GM12878 (cell line): ENCODE measurements at regions not wholly inside any gene's neighbourhood (a gene's known extent, or its start where the extent isn't known, plus 50 kb on each side); places are given as distances from the start of the nearest gene placed in this dataset.

Source experiments
- ATAC-seq: fragments of 200-7000 bp; cut with Tn5 transposase; 3 replicates; pipeline ENCODE4 v1.9.1; 2020; ENCODE audit warnings: mild to moderate bottlenecking, moderate library complexity
- BruUV-seq: library from RNA; stranded (reverse); fragments of 400-500 nt; replicated peaks from 2 replicates; lab custom pipeline; 2021; lab: Mats Ljungman, UMichigan
- CTCF ChIA-PET: fragments of 300-600 bp; sonication (Branson Sonifier 250); formaldehyde crosslinking; extraction: SDS; loops from one replicate; lab custom pipeline; 2021; ENCODE audit warnings: inconsistent platforms; lab: Yijun Ruan, JAX
- POLR2A ChIA-PET: fragments of 350-600 bp; formaldehyde crosslinking; extraction: SDS; loops from one replicate; lab custom pipeline; 2021; ENCODE audit warnings: inconsistent platforms; lab: Charles Lee
- RAD21 ChIA-PET: fragments of 300-600 bp; sonication (Branson Sonifier 250); formaldehyde crosslinking; loops from one replicate; lab custom pipeline; 2023; ENCODE audit warnings: antibody characterized with exemption; ENCODE audit not compliant: unreplicated experiment; lab: Charles Lee
- SMC1A ChIA-PET: fragments of 300-600 bp; sonication (Branson Sonifier 250); formaldehyde crosslinking; loops from one replicate; lab custom pipeline; 2023; ENCODE audit not compliant: unreplicated experiment, uncharacterized antibody; lab: Charles Lee
- DNase-seq: peaks from one replicate; pipeline ENCODE4 v3.0.0-alpha.2; 2011; ENCODE audit warnings: low read depth, low spot score
- FAIRE-seq: peaks from 3 replicates; lab custom pipeline; 2011; peaks lifted over from hg19 to GRCh38; lab: Jason Lieb, UNC
- H2AFZ ChIP-seq: 2 replicates; pipeline ENCODE4 v1.6.0; 2011; ENCODE audit warnings: low read depth, low read length, control low read depth; ENCODE audit not compliant: control insufficient read depth
- H3K27ac ChIP-seq: 2 replicates; pipeline ENCODE4 v1.5.1; 2011; ENCODE audit warnings: control low read depth; ENCODE audit not compliant: control insufficient read depth, insufficient read depth
- H3K27me3 ChIP-seq, 2 experiments: replicated peaks in 1 of 2; 2 replicates each; pipeline versions ENCODE4 v1.6.0 to v1.6.1; 2011; ENCODE audit warnings: low read length in 1 of 2; ENCODE audit not compliant: control insufficient read depth in 2 of 2, insufficient read depth in 2 of 2
- H3K36me3 ChIP-seq, 2 experiments: 2 replicates each; pipeline ENCODE4 v1.5.1; 2011; ENCODE audit warnings: low read length in 1 of 2; ENCODE audit not compliant: control insufficient read depth in 2 of 2, insufficient read depth in 2 of 2
- H3K4me1 ChIP-seq: 2 replicates; pipeline ENCODE4 v1.6.1; 2011; ENCODE audit warnings: mild to moderate bottlenecking, low read length, moderate library complexity, mixed read lengths; ENCODE audit not compliant: control insufficient read depth, insufficient read depth
- H3K4me2 ChIP-seq: 2 replicates; pipeline ENCODE4 v1.6.0; 2011; ENCODE audit warnings: control low read depth; ENCODE audit not compliant: control insufficient read depth, insufficient read depth
- H3K4me3 ChIP-seq: fragments of 200-600 bp; sonication (generic); 2 replicates; pipeline ENCODE4 v1.5.1; 2016
- H3K79me2 ChIP-seq: 2 replicates; pipeline ENCODE4 v1.6.0; 2011; ENCODE audit warnings: low read length; ENCODE audit not compliant: control insufficient read depth, insufficient read depth
- H3K9ac ChIP-seq: 2 replicates; pipeline ENCODE4 v1.8.0; 2011; ENCODE audit warnings: low read length, control low read depth, mixed read lengths; ENCODE audit not compliant: control insufficient read depth, insufficient read depth
- H3K9me3 ChIP-seq: replicated peaks from 3 replicates; pipeline ENCODE4 v1.5.1; 2011; ENCODE audit warnings: mild to moderate bottlenecking, low read length; ENCODE audit not compliant: control insufficient read depth, insufficient read depth
- H4K20me1 ChIP-seq: 2 replicates; pipeline ENCODE4 v1.6.0; 2011; ENCODE audit not compliant: control insufficient read depth, insufficient read depth
- ATF7 ChIP-seq: fragments of 450-650 bp; IDR thresholded peaks from 2 replicates; pipeline ENCODE4 v1.6.1; 2016; ENCODE audit warnings: low read depth, mild to moderate bottlenecking
- BHLHE40 ChIP-seq, 2 experiments: fragments of 450-650 bp in 1 of 2; IDR thresholded peaks; 2 replicates each; pipeline ENCODE4 v1.6.1; 2011 to 2017; ENCODE audit warnings: low read depth in 2 of 2, borderline replicate concordance in 1 of 2, improper control_type of control experiment in 1 of 2, low read length in 1 of 2, mild to moderate bottlenecking in 1 of 2
- CHD2 ChIP-seq: IDR thresholded peaks from 2 replicates; pipeline ENCODE4 v1.6.1; 2011; ENCODE audit warnings: low read depth, low read length, improper control_type of control experiment, borderline replicate concordance
- GABPA ChIP-seq: IDR thresholded peaks from 2 replicates; pipeline ENCODE4 v1.6.1; 2014; ENCODE audit warnings: antibody characterized with exemption, low read depth, mild to moderate bottlenecking, inconsistent platforms
- JUNB ChIP-seq: IDR thresholded peaks from 2 replicates; pipeline ENCODE4 v1.6.1; 2016; ENCODE audit warnings: antibody characterized with exemption, mild to moderate bottlenecking
- MTA2 ChIP-seq: fragments of 450-650 bp; IDR thresholded peaks from 2 replicates; pipeline ENCODE4 v1.6.1; 2016; ENCODE audit warnings: low read depth, mild to moderate bottlenecking, moderate library complexity
- SP1 ChIP-seq: IDR thresholded peaks from one replicate; pipeline ENCODE4 v1.6.1; 2011; ENCODE audit warnings: low read depth, low read length
- YY1 ChIP-seq: IDR thresholded peaks from 2 replicates; pipeline ENCODE4 v1.6.1; 2011; ENCODE audit warnings: low read depth, mild to moderate bottlenecking, low read length
- WGBS: methylation state at CpG from one replicate; pipeline ENCODE4 v1.1.6; 2016; ENCODE audit warnings: low lambda C conversion rate; ENCODE audit not compliant: insufficient replicate concordance, insufficient coverage; ENCODE audit errors: missing lambda C conversion rate; 5-methylcytosine and 5-hydroxymethylcytosine counted together
- in situ Hi-C: fragments of 300-500 bp; cut with MboI; formaldehyde crosslinking; loops from 9 replicates; pipeline ENCODE4 v1.14.3; 2018; ENCODE audit warnings: mixed read lengths
- intact Hi-C: fragments of 100-400 bp; cut with micrococcal nuclease; formaldehyde crosslinking; loops from one replicate; pipeline ENCODE4 v1.14.2; 2022; ENCODE audit not compliant: unreplicated experiment
- TF ChIP-seq, protein P1 (sequence below): fragments of 450-650 bp; formaldehyde crosslinking; IDR thresholded peaks from 2 replicates; pipeline ENCODE4 v1.5.0; 2022; ENCODE audit warnings: mild to moderate bottlenecking, missing genetic modification characterization
- TF ChIP-seq, protein P2 (sequence below): fragments of 150-350 bp; IDR thresholded peaks from 2 replicates; pipeline ENCODE4 v1.6.1; 2016; ENCODE audit warnings: low read depth, low read length
- TF ChIP-seq, protein P3 (sequence below): fragments of 450-650 bp; IDR thresholded peaks from 2 replicates; pipeline ENCODE4 v1.6.1; 2016; ENCODE audit warnings: mild to moderate bottlenecking, moderate library complexity, borderline replicate concordance

DNA sequence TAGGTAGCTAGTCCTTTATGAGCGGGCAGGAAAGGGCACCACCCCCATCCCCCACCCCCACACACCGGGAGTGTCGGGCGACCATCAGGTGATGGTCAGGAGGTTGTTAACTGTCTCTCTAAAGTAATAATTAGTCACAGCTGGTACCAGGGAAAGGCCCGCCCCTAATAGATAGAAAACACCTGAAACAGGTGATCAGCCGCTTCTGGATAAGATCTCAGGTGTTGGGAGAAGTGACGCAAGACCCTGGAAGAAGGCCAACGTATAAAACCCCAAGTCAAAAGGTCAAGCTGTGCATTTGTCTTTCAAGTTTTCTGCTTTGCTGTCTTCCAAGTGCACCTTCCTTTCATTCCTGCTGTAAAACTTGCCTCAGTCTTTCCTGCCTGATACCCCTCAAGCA lies 59.6 kb upstream of the LINC00305 start:
- Histone ChIP-seq H3K9ac (no peak overlapping the region), H3K36me3 (no peaks in the 10 kb centered on the region), H3K79me2 (no peaks in the 10 kb centered on the region), H2AFZ (no peak overlapping the region), H4K20me1 (no peaks in the 10 kb centered on the region), H3K9me3 (no peaks in the 10 kb centered on the region), H3K4me1 (no peaks in the 10 kb centered on the region), H3K27ac (no peak overlapping the region), H3K4me3 (no peak overlapping the region), H3K4me2 (no peak overlapping the region), H3K27me3 (no peaks in the 10 kb centered on the region; a peak in 1 of 4 replicates)
- FAIRE-seq (no peak), ATAC-seq (no peak), DNase-seq (no peak)
- 59% methylated on average over 8 of the region's 8 CpGs for whole genome bisulfite sequencing
- ChIA-PET SMC1A (interaction anchor here (0.6 to 2.5 kb wide), 7 partner anchors 7 to 108 kb away, joined by 3 to 8 read pairs (median 4); no protein-coding TSS in a partner anchor), POLR2A (interaction anchor here (1.4 kb wide), 1 partner anchor 8 kb away, joined by 3 read pairs; no protein-coding TSS in a partner anchor), CTCF (no interaction called here), RAD21 (no interaction called here)
- BruUV-seq: no TSS peak
- intact Hi-C loops: loop anchor here (10.0 kb wide), 1 partner anchor 174 kb away; no protein-coding TSS in a partner anchor
- in situ Hi-C loops: no loop called here
- TF ChIP-seq YY1 (no peak), BHLHE40 (IDR thresholded peaks at IDR 0.05; ENCODE audit: borderline replicate concordance in 1 of 2, low read depth in 2 of 2, low read length in 1 of 2) (no peak), JUNB (no peak), CHD2 (no peak), SP1 (no peak), GABPA (no peak), MTA2 (no peak), ATF7 (no peak)
- TF ChIP-seq, protein P1, sequence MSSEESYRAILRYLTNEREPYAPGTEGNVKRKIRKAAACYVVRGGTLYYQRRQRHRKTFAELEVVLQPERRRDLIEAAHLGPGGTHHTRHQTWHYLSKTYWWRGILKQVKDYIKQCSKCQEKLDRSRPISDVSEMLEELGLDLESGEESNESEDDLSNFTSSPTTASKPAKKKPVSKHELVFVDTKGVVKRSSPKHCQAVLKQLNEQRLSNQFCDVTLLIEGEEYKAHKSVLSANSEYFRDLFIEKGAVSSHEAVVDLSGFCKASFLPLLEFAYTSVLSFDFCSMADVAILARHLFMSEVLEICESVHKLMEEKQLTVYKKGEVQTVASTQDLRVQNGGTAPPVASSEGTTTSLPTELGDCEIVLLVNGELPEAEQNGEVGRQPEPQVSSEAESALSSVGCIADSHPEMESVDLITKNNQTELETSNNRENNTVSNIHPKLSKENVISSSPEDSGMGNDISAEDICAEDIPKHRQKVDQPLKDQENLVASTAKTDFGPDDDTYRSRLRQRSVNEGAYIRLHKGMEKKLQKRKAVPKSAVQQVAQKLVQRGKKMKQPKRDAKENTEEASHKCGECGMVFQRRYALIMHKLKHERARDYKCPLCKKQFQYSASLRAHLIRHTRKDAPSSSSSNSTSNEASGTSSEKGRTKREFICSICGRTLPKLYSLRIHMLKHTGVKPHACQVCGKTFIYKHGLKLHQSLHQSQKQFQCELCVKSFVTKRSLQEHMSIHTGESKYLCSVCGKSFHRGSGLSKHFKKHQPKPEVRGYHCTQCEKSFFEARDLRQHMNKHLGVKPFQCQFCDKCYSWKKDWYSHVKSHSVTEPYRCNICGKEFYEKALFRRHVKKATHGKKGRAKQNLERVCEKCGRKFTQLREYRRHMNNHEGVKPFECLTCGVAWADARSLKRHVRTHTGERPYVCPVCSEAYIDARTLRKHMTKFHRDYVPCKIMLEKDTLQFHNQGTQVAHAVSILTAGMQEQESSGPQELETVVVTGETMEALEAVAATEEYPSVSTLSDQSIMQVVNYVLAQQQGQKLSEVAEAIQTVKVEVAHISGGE (CRISPR knock-in tag): no peak
- TF ChIP-seq, protein P2, sequence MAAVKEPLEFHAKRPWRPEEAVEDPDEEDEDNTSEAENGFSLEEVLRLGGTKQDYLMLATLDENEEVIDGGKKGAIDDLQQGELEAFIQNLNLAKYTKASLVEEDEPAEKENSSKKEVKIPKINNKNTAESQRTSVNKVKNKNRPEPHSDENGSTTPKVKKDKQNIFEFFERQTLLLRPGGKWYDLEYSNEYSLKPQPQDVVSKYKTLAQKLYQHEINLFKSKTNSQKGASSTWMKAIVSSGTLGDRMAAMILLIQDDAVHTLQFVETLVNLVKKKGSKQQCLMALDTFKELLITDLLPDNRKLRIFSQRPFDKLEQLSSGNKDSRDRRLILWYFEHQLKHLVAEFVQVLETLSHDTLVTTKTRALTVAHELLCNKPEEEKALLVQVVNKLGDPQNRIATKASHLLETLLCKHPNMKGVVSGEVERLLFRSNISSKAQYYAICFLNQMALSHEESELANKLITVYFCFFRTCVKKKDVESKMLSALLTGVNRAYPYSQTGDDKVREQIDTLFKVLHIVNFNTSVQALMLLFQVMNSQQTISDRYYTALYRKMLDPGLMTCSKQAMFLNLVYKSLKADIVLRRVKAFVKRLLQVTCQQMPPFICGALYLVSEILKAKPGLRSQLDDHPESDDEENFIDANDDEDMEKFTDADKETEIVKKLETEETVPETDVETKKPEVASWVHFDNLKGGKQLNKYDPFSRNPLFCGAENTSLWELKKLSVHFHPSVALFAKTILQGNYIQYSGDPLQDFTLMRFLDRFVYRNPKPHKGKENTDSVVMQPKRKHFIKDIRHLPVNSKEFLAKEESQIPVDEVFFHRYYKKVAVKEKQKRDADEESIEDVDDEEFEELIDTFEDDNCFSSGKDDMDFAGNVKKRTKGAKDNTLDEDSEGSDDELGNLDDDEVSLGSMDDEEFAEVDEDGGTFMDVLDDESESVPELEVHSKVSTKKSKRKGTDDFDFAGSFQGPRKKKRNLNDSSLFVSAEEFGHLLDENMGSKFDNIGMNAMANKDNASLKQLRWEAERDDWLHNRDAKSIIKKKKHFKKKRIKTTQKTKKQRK: no peak
- TF ChIP-seq, protein P3, sequence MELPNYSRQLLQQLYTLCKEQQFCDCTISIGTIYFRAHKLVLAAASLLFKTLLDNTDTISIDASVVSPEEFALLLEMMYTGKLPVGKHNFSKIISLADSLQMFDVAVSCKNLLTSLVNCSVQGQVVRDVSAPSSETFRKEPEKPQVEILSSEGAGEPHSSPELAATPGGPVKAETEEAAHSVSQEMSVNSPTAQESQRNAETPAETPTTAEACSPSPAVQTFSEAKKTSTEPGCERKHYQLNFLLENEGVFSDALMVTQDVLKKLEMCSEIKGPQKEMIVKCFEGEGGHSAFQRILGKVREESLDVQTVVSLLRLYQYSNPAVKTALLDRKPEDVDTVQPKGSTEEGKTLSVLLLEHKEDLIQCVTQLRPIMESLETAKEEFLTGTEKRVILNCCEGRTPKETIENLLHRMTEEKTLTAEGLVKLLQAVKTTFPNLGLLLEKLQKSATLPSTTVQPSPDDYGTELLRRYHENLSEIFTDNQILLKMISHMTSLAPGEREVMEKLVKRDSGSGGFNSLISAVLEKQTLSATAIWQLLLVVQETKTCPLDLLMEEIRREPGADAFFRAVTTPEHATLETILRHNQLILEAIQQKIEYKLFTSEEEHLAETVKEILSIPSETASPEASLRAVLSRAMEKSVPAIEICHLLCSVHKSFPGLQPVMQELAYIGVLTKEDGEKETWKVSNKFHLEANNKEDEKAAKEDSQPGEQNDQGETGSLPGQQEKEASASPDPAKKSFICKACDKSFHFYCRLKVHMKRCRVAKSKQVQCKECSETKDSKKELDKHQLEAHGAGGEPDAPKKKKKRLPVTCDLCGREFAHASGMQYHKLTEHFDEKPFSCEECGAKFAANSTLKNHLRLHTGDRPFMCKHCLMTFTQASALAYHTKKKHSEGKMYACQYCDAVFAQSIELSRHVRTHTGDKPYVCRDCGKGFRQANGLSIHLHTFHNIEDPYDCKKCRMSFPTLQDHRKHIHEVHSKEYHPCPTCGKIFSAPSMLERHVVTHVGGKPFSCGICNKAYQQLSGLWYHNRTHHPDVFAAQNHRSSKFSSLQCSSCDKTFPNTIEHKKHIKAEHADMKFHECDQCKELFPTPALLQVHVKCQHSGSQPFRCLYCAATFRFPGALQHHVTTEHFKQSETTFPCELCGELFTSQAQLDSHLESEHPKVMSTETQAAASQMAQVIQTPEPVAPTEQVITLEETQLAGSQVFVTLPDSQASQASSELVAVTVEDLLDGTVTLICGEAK: no peak
